Body of pancreas (tissue), 4 donors: ENCODE measurements at regions not wholly inside any gene's neighbourhood (a gene's known extent, or its start where the extent isn't known, plus 50 kb on each side); places are given as distances from the start of the nearest gene placed in this dataset.

Experiments
- ATAC-seq: fragments of 150-250 bp; one replicate; pipeline ENCODE4 v1.9.1; 2016
- DNase-seq, 4 donors: peaks; one replicate each; pipeline ENCODE4 v3.0.0-alpha.2; 2019
- H3K27ac ChIP-seq, 4 donors: fragments of 200-600 bp; sonication (generic); 1 replicate in 3 of 4; 2 replicates in 1 of 4; pipeline versions ENCODE4 v1.5.1 to v1.6.1; 2016 to 2019; ENCODE audit warnings: mild to moderate bottlenecking in 1 of 4, mixed read lengths in 1 of 4, moderate library complexity in 1 of 4
- H3K27me3 ChIP-seq, 2 donors: fragments of 200-600 bp; sonication (generic); one replicate each; pipeline ENCODE4 v1.6.0; 2016; ENCODE audit warnings: mild to moderate bottlenecking in 1 of 2
- H3K36me3 ChIP-seq, 2 donors: fragments of 200-600 bp; sonication (generic); replicated peaks in 1 of 2; 2 replicates each; pipeline ENCODE4 v1.5.1; 2016; ENCODE audit warnings: low read depth in 2 of 2; ENCODE audit not compliant: insufficient read depth in 1 of 2
- H3K4me1 ChIP-seq: fragments of 200-600 bp; sonication (generic); one replicate; pipeline ENCODE4 v1.6.0; 2016
- H3K4me3 ChIP-seq, 2 donors: fragments of 200-600 bp; sonication (generic); 1 replicate in 1 of 2; 2 replicates in 1 of 2; pipeline ENCODE4 v1.5.1; 2016 to 2019
- H3K9me3 ChIP-seq, 3 donors: fragments of 200-600 bp; sonication (generic); 1 replicate in 2 of 3; 2 replicates in 1 of 3; pipeline ENCODE4 v1.5.1; 2016
- CTCF ChIP-seq, 7 experiments: fragments of 450-650 bp in 4 of 7; fragments of 200-600 bp in 3 of 7; sonication (generic) in 3 of 7; IDR thresholded peaks; one replicate each; pipeline ENCODE4 v1.5.1; 2016 to 2019; ENCODE audit warnings: antibody characterized with exemption in 7 of 7
- POLR2A ChIP-seq, 3 donors: fragments of 450-650 bp; IDR thresholded peaks; one replicate each; pipeline ENCODE4 v1.6.1; 2016; ENCODE audit warnings: antibody characterized with exemption in 3 of 3, mild to moderate bottlenecking in 2 of 3
- WGBS, 2 donors: methylation state at CpG; one replicate each; pipeline ENCODE4 v1.1.5; 2017; 5-methylcytosine and 5-hydroxymethylcytosine counted together
- intact Hi-C: fragments of 100-400 bp; cut with DNase I; formaldehyde crosslinking; loops from one replicate; pipeline ENCODE4 v1.15.1; 2023

GRCh38 chr12:78628491-78629100 lies 236.0 kb upstream of the SYT1 start:
- no peak for DNase-seq
- intact Hi-C loops, result no loop called here
- H3K4me3 ChIP-seq, result no peak overlapping the region
- no peaks in the 10 kb centered on the region for H3K36me3 ChIP-seq
- no peak for ATAC-seq
- WGBS, 2 donors, result 68 to 84% methylated on average over 1 of the region's 1 CpG
- no peaks in the 10 kb centered on the region for H3K9me3 ChIP-seq
- no peaks in the 10 kb centered on the region for H3K4me1 ChIP-seq
- TF ChIP-seq CTCF (IDR thresholded peaks at IDR 0.05) (no peak), POLR2A (IDR thresholded peaks at IDR 0.05) (no peak)
- H3K27ac ChIP-seq, result no peak overlapping the region
- H3K27me3 ChIP-seq, result no peaks in the 10 kb centered on the region

- Histone ChIP-seq H3K27me3 (no peaks in the 10 kb centered on the region), H3K9me3 (no peaks in the 10 kb centered on the region), H3K4me1 (no peaks in the 10 kb centered on the region), H3K4me3 (no peak overlapping the region), H3K36me3 (no peaks in the 10 kb centered on the region), H3K27ac (no peak overlapping the region)
- intact Hi-C loops, result no loop called here
- no peak for DNase-seq
- WGBS, 2 donors, result 33 to 37% methylated on average over 4 of the region's 4 CpGs
- no peak for TF ChIP-seq POLR2A (IDR thresholded peaks at IDR 0.05)
- ATAC-seq, result no peak
Observed at GRCh38 chr12:78636231-78636855, 228.2 kb upstream of the SYT1 start.

GRCh38 chr12:78641837-78642423 lies 222.6 kb upstream of the SYT1 start:
- H3K9me3 ChIP-seq, result no peaks in the 10 kb centered on the region
- no peak for TF ChIP-seq POLR2A (IDR thresholded peaks at IDR 0.05)
- TF ChIP-seq CTCF (IDR thresholded peaks at IDR 0.05), result no peak
- H3K4me1 ChIP-seq, result no peaks in the 10 kb centered on the region
- no peak overlapping the region for H3K27ac ChIP-seq
- intact Hi-C loops, result no loop called here
- H3K4me3 ChIP-seq, result no peak overlapping the region
- H3K36me3 ChIP-seq, result no peaks in the 10 kb centered on the region
- DNase-seq, result no peak
- H3K27me3 ChIP-seq, result no peaks in the 10 kb centered on the region
- no peak for ATAC-seq
- 33 to 50% methylated on average over 1 of the region's 1 CpG for WGBS, 2 donors

GRCh38 chr12:78645956-78646355 lies 218.6 kb upstream of the SYT1 start:
- DNase-seq, result no peak
- Histone ChIP-seq H3K36me3 (no peaks in the 10 kb centered on the region), H3K9me3 (no peaks in the 10 kb centered on the region), H3K4me3 (no peak overlapping the region), H3K4me1 (no peaks in the 10 kb centered on the region), H3K27ac (no peak overlapping the region), H3K27me3 (no peaks in the 10 kb centered on the region)
- ATAC-seq, result no peak
- 3 to 9% methylated on average over 2 of the region's 2 CpGs for WGBS, 2 donors
- intact Hi-C loops, result no loop called here
- TF ChIP-seq CTCF (IDR thresholded peaks at IDR 0.05) (no peak), POLR2A (IDR thresholded peaks at IDR 0.05) (no peak)

GRCh38 chr12:78651755-78652154 lies 212.8 kb upstream of the SYT1 start:
- Histone ChIP-seq H3K36me3 (no peaks in the 10 kb centered on the region), H3K4me1 (no peaks in the 10 kb centered on the region), H3K4me3 (no peak overlapping the region), H3K27me3 (no peaks in the 10 kb centered on the region), H3K9me3 (no peaks in the 10 kb centered on the region), H3K27ac (no peak overlapping the region)
- ATAC-seq, result no peak
- TF ChIP-seq CTCF (IDR thresholded peaks at IDR 0.05) (no peak), POLR2A (IDR thresholded peaks at IDR 0.05) (no peak)
- DNase-seq, result no peak
- intact Hi-C loops, result no loop called here
